HUES6 (cell line): ENCODE measurements at regions not wholly inside any gene's neighbourhood (a gene's known extent, or its start where the extent isn't known, plus 50 kb on each side); places are given as distances from the start of the nearest gene placed in this dataset.

Source experiments
- H3K27ac ChIP-seq: 2 replicates; pipeline ENCODE4 v1.7.0; 2013; ENCODE audit warnings: low read depth, mild to moderate bottlenecking, low read length, inconsistent platforms
- H3K27me3 ChIP-seq: 2 replicates; pipeline ENCODE4 v1.6.1; 2013; ENCODE audit warnings: low read length; ENCODE audit not compliant: control insufficient read depth, insufficient read depth
- H3K36me3 ChIP-seq: 2 replicates; pipeline ENCODE4 v1.6.1; 2013; ENCODE audit warnings: low read length; ENCODE audit not compliant: control insufficient read depth, insufficient read depth
- H3K4me1 ChIP-seq: 2 replicates; pipeline ENCODE4 v1.6.1; 2013; ENCODE audit warnings: low read length; ENCODE audit not compliant: control insufficient read depth, insufficient read depth
- H3K4me3 ChIP-seq: 2 replicates; pipeline ENCODE4 v1.5.1; 2013; ENCODE audit warnings: low read depth, low read length
- H3K9ac ChIP-seq: one replicate; pipeline ENCODE4 v1.6.1; 2013; ENCODE audit warnings: mild to moderate bottlenecking, low read length
- H3K9me3 ChIP-seq: 2 replicates; pipeline ENCODE4 v1.6.1; 2013; ENCODE audit warnings: low read depth, low read length; ENCODE audit not compliant: control insufficient read depth, insufficient read depth

DNA sequence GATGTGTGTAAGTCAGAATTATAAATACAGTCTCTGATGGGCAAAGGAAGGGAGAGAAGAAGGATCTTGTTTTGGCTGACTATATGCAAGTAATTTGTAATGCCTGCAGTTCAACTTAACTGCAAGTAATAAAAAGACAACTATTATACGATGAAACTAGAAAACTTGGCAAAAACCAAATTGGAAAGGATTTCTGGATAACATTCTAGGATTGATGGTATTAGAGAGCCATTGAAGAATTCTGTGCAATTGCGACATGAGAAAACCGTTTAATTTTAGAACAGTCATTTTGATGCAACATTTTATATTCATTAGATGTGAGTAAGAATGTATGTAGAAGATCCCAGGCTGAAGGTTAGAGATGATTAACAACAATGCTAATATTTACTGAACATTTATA lies 1334.1 kb downstream of the EFNB2 start:
- H3K4me3 ChIP-seq = no peak overlapping the region
- H3K27ac ChIP-seq = no peak overlapping the region
- H3K4me1 ChIP-seq = no peaks in the 10 kb centered on the region
- no peaks in the 10 kb centered on the region for H3K9me3 ChIP-seq
- H3K27me3 ChIP-seq = no peaks in the 10 kb centered on the region
- H3K9ac ChIP-seq = no peak overlapping the region
- no peaks in the 10 kb centered on the region for H3K36me3 ChIP-seq

DNA sequence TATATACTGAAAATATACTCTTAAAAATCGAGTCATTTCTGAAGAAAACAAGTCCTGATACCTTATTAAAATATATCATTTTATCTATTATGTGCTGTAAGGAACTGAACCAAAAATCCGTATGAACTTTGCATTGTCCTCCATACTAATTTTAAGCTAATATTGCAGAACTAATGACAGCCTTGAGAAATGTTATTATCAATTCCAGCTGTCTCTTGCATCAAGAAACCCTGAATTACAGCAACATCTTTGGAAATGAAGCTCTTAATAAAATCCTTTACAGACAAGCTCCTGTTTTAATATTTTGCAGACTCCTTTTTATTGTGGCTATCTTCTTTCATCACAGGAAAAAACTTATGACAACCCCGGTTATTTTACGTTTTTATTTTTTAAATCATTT lies 1335.3 kb downstream of the EFNB2 start:
- Histone ChIP-seq H3K4me3 (no peak overlapping the region), H3K27me3 (no peaks in the 10 kb centered on the region), H3K27ac (no peak overlapping the region), H3K4me1 (no peaks in the 10 kb centered on the region; the same call in 1 of the 2 replicates), H3K36me3 (no peaks in the 10 kb centered on the region), H3K9ac (no peak overlapping the region), H3K9me3 (no peaks in the 10 kb centered on the region)

DNA sequence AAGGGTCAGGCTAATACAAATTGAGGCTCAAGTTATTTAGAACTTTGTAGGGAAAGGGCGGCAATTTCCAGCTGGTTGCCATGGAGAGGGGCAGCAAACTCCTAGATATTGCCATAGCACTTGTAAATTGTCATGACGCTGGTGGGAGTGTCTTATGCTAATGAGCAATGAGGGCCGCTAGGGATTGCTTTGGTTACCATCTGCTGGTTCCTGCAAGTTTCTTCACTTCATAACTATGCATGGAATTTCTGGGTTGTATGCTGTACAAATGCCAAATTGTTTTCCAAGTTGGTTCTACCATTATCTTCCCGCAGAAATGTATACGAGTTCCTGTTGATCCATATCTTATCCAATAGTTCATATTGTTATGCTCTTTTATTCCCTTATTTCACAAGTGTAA lies 1339.4 kb downstream of the EFNB2 start:
- no peak overlapping the region for H3K9ac ChIP-seq
- H3K4me1 ChIP-seq = no peaks in the 10 kb centered on the region; the same call in 1 of the 2 replicates
- no peak overlapping the region for H3K27ac ChIP-seq
- no peaks in the 10 kb centered on the region for H3K27me3 ChIP-seq
- no peaks in the 10 kb centered on the region for H3K36me3 ChIP-seq
- no peaks in the 10 kb centered on the region for H3K9me3 ChIP-seq
- H3K4me3 ChIP-seq = no peak overlapping the region

DNA sequence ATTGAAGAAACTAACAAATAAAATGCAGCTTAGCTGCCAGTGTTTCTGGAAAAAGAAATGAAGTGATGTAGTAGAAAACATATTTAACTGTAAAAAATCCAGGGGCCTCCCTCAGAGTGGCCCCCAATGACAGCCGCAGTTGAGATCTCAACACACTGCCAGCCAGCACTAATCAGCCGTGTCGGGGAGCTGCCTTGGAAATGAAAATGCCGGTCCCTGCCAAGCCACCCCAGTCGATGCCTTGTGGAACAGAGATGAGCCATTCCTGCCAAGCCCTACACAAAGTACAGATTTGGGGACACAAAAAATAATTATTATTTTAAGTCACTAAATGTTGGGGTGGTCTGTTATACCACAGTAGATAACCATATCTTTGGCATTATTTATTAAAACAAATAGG lies 1342.4 kb downstream of the EFNB2 start:
- Histone ChIP-seq H3K36me3 (no peaks in the 10 kb centered on the region), H3K4me3 (no peak overlapping the region), H3K9ac (no peak overlapping the region), H3K4me1 (no peaks in the 10 kb centered on the region; the same call in 1 of the 2 replicates), H3K27ac (no peak overlapping the region), H3K9me3 (no peaks in the 10 kb centered on the region), H3K27me3 (no peaks in the 10 kb centered on the region)

DNA sequence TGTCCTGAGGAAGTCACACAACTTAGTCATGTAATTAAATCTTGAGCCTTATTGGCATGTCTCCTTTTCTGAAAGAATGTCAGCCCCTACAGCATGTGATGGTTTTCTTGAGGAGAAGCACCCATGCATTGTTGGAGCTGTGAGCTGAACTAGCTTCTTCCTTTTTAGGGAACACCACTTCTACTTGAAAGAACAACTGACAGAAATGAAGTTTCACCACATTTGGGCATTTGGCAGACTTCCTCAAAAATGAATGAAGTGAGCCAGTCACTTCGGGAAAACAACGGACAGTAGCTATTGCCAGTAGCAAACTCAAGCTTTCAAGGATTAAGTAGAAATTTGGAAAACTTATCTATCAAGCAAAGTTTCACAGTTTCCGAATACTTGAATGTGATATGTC lies 1351.3 kb downstream of the EFNB2 start:
- no peaks in the 10 kb centered on the region for H3K27me3 ChIP-seq
- H3K4me1 ChIP-seq = no peaks in the 10 kb centered on the region
- H3K9me3 ChIP-seq = no peaks in the 10 kb centered on the region
- no peak overlapping the region for H3K27ac ChIP-seq
- no peaks in the 10 kb centered on the region for H3K36me3 ChIP-seq
- no peak overlapping the region for H3K9ac ChIP-seq
- H3K4me3 ChIP-seq = no peak overlapping the region

DNA sequence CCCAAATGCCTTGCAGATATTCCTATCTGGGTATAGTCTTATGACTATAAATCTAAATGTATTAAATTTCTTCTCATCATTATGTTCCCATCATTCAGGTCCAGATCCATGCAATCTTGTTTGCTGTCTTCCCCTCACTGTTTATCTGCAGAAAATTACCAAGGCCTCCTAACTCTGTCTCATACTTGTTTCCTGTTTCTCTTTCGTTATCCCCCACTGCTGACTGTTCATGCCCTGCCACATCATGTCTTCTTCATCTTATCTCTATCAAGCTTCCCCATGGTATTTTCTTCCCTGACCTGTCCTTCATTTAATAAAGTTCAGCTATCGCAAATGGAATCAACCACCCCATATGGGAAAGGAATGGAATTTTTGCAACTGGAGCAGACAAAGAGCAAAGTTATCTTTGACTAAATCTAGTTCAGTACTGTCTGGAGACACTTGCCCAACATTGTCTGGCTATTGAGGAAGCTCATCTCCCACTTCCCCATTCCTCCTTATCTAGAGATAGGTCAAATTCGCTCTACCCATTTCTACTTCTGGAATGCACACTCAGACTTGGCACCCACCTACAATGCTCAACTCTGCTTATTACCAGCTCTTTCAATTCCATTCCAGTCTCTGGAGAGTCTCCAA lies 1358.1 kb downstream of the EFNB2 start:
- Histone ChIP-seq H3K4me1 (no peaks in the 10 kb centered on the region), H3K4me3 (no peak overlapping the region), H3K9ac (no peak overlapping the region), H3K27ac (no peak overlapping the region), H3K27me3 (no peaks in the 10 kb centered on the region), H3K9me3 (no peaks in the 10 kb centered on the region), H3K36me3 (no peaks in the 10 kb centered on the region)

- no peaks in the 10 kb centered on the region for H3K9me3 ChIP-seq
- no peaks in the 10 kb centered on the region for H3K4me1 ChIP-seq
- no peak overlapping the region for H3K9ac ChIP-seq
- H3K27me3 ChIP-seq = no peaks in the 10 kb centered on the region
- no peak overlapping the region for H3K4me3 ChIP-seq
- H3K36me3 ChIP-seq = no peaks in the 10 kb centered on the region
- no peak overlapping the region for H3K27ac ChIP-seq
These were observed 1365.0 kb downstream of the EFNB2 start for GRCh38 chr13:105170438-105170837.

- Histone ChIP-seq H3K9me3 (no peaks in the 10 kb centered on the region), H3K9ac (no peak overlapping the region), H3K4me1 (no peaks in the 10 kb centered on the region), H3K27me3 (no peaks in the 10 kb centered on the region), H3K4me3 (no peak overlapping the region), H3K36me3 (no peaks in the 10 kb centered on the region), H3K27ac (no peak overlapping the region)
These were observed 1367.2 kb downstream of the EFNB2 start for GRCh38 chr13:105168295-105168694.

DNA sequence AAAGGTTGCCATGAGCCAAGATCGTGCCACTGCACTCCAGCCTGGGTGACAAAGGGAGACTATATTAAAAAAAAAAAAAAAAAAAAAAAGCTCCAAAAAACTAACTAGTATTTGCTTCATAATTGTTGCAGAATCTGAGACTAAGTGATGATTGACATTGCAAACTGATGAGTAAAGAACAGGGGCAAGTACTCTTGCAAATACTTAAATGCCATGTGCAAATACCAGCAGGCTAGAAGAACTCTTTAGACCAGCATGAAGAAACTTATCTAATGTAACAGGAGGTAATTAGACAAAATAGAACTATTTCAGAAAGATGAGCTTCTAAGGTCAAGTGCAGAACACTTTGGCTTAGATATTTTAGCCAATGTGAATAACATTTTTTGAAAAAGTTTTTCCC lies 1368.1 kb downstream of the EFNB2 start:
- Histone ChIP-seq H3K9me3 (no peaks in the 10 kb centered on the region), H3K27me3 (no peaks in the 10 kb centered on the region), H3K4me3 (no peak overlapping the region), H3K9ac (no peak overlapping the region), H3K4me1 (no peaks in the 10 kb centered on the region), H3K36me3 (no peaks in the 10 kb centered on the region), H3K27ac (no peak overlapping the region)

- Histone ChIP-seq H3K27me3 (no peaks in the 10 kb centered on the region), H3K27ac (no peak overlapping the region), H3K9ac (no peak overlapping the region), H3K4me3 (no peak overlapping the region), H3K9me3 (no peaks in the 10 kb centered on the region), H3K36me3 (no peaks in the 10 kb centered on the region), H3K4me1 (no peaks in the 10 kb centered on the region)
These were observed 1369.9 kb downstream of the EFNB2 start for GRCh38 chr13:105165449-105166125.

GRCh38 chr13:105159841-105160240 lies 1375.6 kb downstream of the EFNB2 start:
- Histone ChIP-seq H3K9ac (no peak overlapping the region), H3K27me3 (no peaks in the 10 kb centered on the region), H3K36me3 (no peaks in the 10 kb centered on the region), H3K27ac (no peak overlapping the region), H3K9me3 (no peaks in the 10 kb centered on the region), H3K4me3 (no peak overlapping the region), H3K4me1 (no peaks in the 10 kb centered on the region)
